Fibroblast of mammary gland (primary cell): ENCODE measurements at regions not wholly inside any gene's neighbourhood (a gene's known extent, or its start where the extent isn't known, plus 50 kb on each side); places are given as distances from the start of the nearest gene placed in this dataset.

Source experiments
- DNase-seq: peaks from one replicate; pipeline ENCODE4 v3.0.0-alpha.2; 2010; ENCODE audit warnings: low read depth
- H3K4me3 ChIP-seq: 2 replicates; pipeline ENCODE4 v1.5.1; 2011; ENCODE audit warnings: low read depth, mild to moderate bottlenecking, low read length, moderate library complexity; ENCODE audit not compliant: control insufficient read depth
- TF ChIP-seq, protein P1 (sequence below): conservative IDR thresholded peaks from 2 replicates; pipeline ENCODE4 v1.5.1; 2011; ENCODE audit warnings: low read depth, low read length, inconsistent platforms; ENCODE audit not compliant: control insufficient read depth, insufficient read depth

DNA sequence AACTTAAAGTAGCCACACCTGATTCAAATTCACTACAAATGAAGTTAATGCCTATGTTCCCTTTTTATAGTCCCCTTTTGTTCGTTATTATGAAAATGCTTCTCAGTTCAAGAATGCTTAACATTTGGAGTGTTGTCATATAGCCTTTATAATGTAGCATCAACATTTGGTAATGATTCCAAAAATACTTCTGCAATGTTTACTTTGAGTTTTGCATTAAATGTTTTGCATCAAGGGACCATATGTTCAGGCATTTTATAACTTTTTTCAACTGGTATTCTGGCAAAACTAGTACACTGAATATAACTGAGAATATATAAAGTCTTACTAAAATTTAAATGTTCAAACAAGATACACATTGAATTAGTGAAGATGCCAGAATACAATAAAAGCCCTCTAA, 209.6 kb upstream of the SLC16A7 start:
- no peak overlapping the region for H3K4me3 ChIP-seq
- DNase-seq: no peak
- TF ChIP-seq, protein P1, sequence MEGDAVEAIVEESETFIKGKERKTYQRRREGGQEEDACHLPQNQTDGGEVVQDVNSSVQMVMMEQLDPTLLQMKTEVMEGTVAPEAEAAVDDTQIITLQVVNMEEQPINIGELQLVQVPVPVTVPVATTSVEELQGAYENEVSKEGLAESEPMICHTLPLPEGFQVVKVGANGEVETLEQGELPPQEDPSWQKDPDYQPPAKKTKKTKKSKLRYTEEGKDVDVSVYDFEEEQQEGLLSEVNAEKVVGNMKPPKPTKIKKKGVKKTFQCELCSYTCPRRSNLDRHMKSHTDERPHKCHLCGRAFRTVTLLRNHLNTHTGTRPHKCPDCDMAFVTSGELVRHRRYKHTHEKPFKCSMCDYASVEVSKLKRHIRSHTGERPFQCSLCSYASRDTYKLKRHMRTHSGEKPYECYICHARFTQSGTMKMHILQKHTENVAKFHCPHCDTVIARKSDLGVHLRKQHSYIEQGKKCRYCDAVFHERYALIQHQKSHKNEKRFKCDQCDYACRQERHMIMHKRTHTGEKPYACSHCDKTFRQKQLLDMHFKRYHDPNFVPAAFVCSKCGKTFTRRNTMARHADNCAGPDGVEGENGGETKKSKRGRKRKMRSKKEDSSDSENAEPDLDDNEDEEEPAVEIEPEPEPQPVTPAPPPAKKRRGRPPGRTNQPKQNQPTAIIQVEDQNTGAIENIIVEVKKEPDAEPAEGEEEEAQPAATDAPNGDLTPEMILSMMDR: no peak

DNA sequence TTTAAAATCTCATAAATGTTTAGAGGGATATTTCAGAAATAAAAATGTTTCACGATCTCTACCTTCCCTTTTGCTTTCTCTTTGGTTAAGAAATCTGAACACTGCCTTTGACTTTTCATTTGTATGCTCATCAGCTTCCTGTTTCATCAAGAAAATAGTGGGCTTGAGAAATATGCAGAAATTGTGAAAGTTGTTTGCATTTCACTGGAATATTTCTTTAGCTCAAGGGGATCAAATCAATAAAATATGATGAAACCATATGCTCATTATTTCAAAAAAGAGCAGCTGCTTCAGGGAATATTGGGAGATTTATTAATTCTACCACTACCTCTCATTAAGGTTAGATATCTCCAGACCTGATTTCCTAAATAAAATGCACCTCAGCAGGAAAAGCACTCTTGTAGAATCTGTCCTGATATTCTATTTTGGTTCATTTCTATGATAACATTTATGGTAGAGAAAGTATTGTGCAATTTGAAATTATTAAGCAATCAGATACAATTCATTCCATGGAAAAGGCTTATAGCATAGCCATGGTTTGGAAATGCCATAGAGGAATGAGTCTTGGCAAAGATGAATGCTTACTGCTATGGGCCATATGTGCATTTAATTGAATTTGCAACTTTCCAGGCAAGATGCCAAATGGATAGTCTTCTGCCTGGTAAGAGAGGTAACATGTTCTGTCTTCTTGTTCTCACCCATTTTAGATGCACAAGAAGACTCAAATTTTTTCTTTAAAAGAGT, 212.6 kb upstream of the SLC16A7 start:
- TF ChIP-seq, protein P1: no peak
- no peak overlapping the region for H3K4me3 ChIP-seq
- peak; percentile 92 for DNase-seq

DNA sequence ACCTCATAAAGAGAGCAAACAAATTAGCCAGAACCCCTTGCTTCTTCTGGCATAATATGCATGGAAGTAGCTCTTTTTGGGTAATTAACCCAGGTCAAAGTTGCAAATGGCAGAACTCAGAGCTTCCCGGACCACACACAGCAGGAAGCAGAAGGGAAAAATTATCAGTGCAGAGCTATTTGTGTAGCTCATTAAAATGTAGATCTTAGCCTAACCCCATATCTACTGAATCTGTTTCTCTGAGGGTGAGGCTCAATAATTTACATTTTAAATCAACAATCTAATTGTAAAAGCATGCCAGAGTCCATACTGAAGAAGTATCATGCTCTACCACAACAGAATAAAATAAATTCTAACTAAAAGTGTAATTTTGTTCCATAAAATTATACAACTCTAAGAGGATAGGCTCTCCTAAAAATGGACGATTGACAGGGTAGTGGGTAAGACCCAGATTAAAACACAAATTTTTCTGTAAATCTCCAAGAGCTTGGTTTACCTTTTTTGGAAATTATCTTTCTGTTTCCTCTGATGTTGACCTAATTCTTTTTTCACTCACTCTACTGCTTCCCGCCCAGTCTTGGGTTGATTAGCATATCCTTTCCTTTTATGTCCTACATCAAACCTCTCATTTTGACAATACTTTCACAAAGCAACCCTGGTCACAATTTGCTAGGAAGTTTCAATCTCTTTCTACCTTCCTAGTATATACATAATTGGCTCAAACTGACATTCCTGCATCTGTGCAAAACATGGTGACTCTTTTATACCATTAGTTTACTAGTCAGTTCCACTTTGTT, 213.3 kb upstream of the SLC16A7 start:
- TF ChIP-seq, protein P1: no peak
- H3K4me3 ChIP-seq: no peak overlapping the region
- no peak for DNase-seq

DNA sequence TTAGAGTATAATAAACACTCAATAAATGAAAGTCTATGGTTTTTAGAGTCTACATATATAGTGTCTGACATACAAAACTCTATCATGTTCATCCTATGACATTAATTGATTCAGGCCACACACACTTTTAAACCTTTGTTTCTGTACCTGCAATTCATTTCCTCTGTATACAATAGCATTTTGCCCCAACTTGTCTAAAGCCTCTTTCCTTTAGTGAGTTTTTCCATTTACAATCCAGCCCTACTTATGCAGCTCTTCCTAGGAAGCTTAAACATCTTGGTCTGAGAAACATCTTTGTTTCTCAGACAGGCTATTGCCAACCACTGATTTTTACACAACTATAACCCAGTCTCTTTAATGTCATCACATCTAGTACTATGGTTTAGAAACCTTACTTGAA, 214.7 kb upstream of the SLC16A7 start:
- TF ChIP-seq, protein P1: no peak
- H3K4me3 ChIP-seq: no peak overlapping the region
- no peak for DNase-seq

DNA sequence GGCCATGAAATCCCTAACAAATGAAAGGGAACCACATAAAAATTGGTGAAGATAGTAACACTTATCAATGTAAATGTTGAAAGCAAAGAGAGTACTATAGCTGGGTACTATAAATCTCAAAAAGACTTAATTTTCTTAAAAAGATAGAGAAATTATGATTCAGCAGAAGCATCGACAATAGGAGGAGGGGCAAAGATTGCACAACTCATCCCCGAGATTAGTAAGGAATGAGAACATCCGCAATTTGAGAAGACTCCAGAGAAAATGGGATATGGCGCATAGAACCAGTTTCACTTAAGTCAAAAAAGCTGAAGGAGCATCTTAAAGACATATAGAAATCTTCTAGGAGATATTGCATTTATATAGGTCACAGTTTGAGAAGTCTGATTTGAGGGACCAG, 220.2 kb upstream of the SLC16A7 start:
- no peak overlapping the region for H3K4me3 ChIP-seq
- DNase-seq: peak; percentile 27
- TF ChIP-seq, protein P1: no peak

DNA sequence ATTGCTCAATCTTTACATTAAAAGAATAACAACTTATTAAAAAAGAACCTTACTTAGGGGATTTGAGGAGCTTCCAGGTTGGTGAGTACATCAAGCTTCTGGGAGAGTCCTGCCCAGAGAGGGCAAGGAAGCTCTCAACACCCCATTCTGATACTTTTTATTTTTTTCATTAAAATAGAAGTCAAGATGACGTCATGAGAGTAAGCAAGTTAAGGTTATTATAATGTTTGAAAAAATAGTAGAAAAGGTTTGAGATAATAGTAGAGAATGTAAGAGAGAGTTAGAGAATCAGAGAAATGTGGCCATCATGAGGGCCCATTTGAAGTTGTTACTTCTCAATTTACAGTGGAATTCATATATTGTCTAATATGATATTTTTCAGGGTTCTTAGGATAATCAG, 221.0 kb upstream of the SLC16A7 start:
- no peak for DNase-seq
- H3K4me3 ChIP-seq: no peak overlapping the region
- TF ChIP-seq, protein P1: no peak
